HCT116 (cell line): ENCODE measurements at regions not wholly inside any gene's neighbourhood (a gene's known extent, or its start where the extent isn't known, plus 50 kb on each side); places are given as distances from the start of the nearest gene placed in this dataset.

ENCODE experiments used
- ATAC-seq: fragments of 200-7000 bp; cut with Tn5 transposase; 2 replicates; pipeline ENCODE4 v1.9.1; 2020; ENCODE audit warnings: mild to moderate bottlenecking, moderate library complexity
- BruUV-seq: library from RNA; stranded (reverse); fragments of 400-500 nt; replicated peaks from 2 replicates; lab custom pipeline; 2021; lab: Mats Ljungman, UMichigan
- CTCF ChIA-PET: fragments of 300-600 bp; sonication (Branson Sonifier 250); formaldehyde crosslinking; loops from one replicate; lab custom pipeline; 2021; ENCODE audit warnings: antibody characterized with exemption; lab: Charles Lee
- POLR2A ChIA-PET: fragments of 300-600, 350-600 bp; sonication (Branson Sonifier 250); formaldehyde crosslinking; loops from one replicate; lab custom pipeline; 2021; ENCODE audit warnings: antibody characterized with exemption; lab: Charles Lee
- RAD21 ChIA-PET, 2 experiments: fragments of 300-600 bp; sonication (Branson Sonifier 250); formaldehyde crosslinking; loops; one replicate each; lab custom pipeline; 2023; ENCODE audit warnings: low total read pairs in 2 of 2; ENCODE audit not compliant: uncharacterized antibody in 2 of 2, unreplicated experiment in 2 of 2, low non-redundant PET in 1 of 2; lab: Charles Lee
- DNase-seq: peaks from one replicate; pipeline ENCODE4 v3.0.0-alpha.2; 2010; ENCODE audit warnings: low read depth, low spot score
- H2AFZ ChIP-seq: fragments of 200-600 bp; shearing (Covaris generic), sonication (generic); 2 replicates; pipeline ENCODE4 v1.6.1; 2017; ENCODE audit warnings: low read depth, mixed run types, mixed read lengths, antibody characterized with exemption, low read length; ENCODE audit not compliant: poor library complexity, severe bottlenecking
- H3K27ac ChIP-seq: 2 replicates; pipeline ENCODE4 v1.5.1; 2012; ENCODE audit warnings: low read depth, low read length
- H3K27me3 ChIP-seq: fragments of 200-600 bp; sonication (generic); 2 replicates; pipeline ENCODE4 v1.6.1; 2016; ENCODE audit warnings: mixed run types, low read length, mixed read lengths; ENCODE audit not compliant: insufficient read depth
- H3K36me3 ChIP-seq, 2 experiments: fragments of 200-500 bp in 1 of 2; fragments of 200-600 bp in 1 of 2; sonication (Bioruptor generic) in 1 of 2; sonication (generic) in 1 of 2; 2 replicates each; pipeline versions ENCODE4 v1.5.1 to v1.6.1; 2014 to 2016; ENCODE audit warnings: low read length in 2 of 2, inconsistent platforms in 1 of 2, mixed read lengths in 1 of 2, mixed run types in 1 of 2; ENCODE audit not compliant: insufficient read depth in 2 of 2, control insufficient read depth in 1 of 2
- H3K4me1 ChIP-seq, 2 experiments: fragments of 200-600 bp in 1 of 2; sonication (generic) in 1 of 2; 2 replicates each; pipeline versions ENCODE4 v1.5.1 to v1.6.1; 2012 to 2017; ENCODE audit warnings: low read length in 2 of 2, inconsistent platforms in 1 of 2, mild to moderate bottlenecking in 1 of 2, mixed read lengths in 1 of 2, mixed run types in 1 of 2, moderate library complexity in 1 of 2; ENCODE audit not compliant: insufficient read depth in 2 of 2, control insufficient read depth in 1 of 2
- H3K4me2 ChIP-seq: fragments of 200-600 bp; sonication (generic); 2 replicates; pipeline ENCODE4 v1.6.1; 2017; ENCODE audit warnings: mixed run types, low read length, mixed read lengths
- H3K4me3 ChIP-seq, 2 experiments: fragments of 200-600 bp in 1 of 2; sonication (generic) in 1 of 2; replicated peaks in 1 of 2; 2 replicates each; pipeline ENCODE4 v1.5.1; 2011 to 2016; ENCODE audit warnings: low read length in 2 of 2, control low read depth in 1 of 2, low read depth in 1 of 2, mild to moderate bottlenecking in 1 of 2, mixed read lengths in 1 of 2, mixed run types in 1 of 2
- H3K79me2 ChIP-seq: fragments of 200-600 bp; sonication (generic); 2 replicates; pipeline ENCODE4 v1.6.1; 2017; ENCODE audit warnings: mild to moderate bottlenecking, mixed run types, low read length, moderate library complexity, mixed read lengths; ENCODE audit not compliant: insufficient read depth
- H3K9ac ChIP-seq: fragments of 200-600 bp; sonication (generic); 2 replicates; pipeline ENCODE4 v1.6.1; 2016; ENCODE audit warnings: low read length, mixed read lengths
- H3K9me2 ChIP-seq: fragments of 200-600 bp; sonication (generic), shearing (Covaris generic); 2 replicates; pipeline ENCODE4 v1.6.1; 2017; ENCODE audit warnings: mixed run types, mild to moderate bottlenecking, moderate library complexity; ENCODE audit not compliant: insufficient read depth
- H3K9me3 ChIP-seq, 2 experiments: fragments of 200-500 bp in 1 of 2; fragments of 200-600 bp in 1 of 2; sonication (Bioruptor generic) in 1 of 2; sonication (generic) in 1 of 2; 2 replicates each; pipeline ENCODE4 v1.6.1; 2014 to 2017; ENCODE audit warnings: low read length in 2 of 2, mixed read lengths in 2 of 2, inconsistent platforms in 1 of 2, low read depth in 1 of 2, mild to moderate bottlenecking in 1 of 2, mixed run types in 1 of 2, moderate library complexity in 1 of 2; ENCODE audit not compliant: control insufficient read depth in 1 of 2, insufficient read depth in 1 of 2
- H4K20me1 ChIP-seq: fragments of 200-600 bp; sonication (generic), shearing (Covaris generic); 2 replicates; pipeline ENCODE4 v1.6.1; 2017; ENCODE audit warnings: mixed run types, mild to moderate bottlenecking, moderate library complexity; ENCODE audit not compliant: insufficient read depth
- CBX3 ChIP-seq: IDR thresholded peaks from 2 replicates; pipeline ENCODE4 v1.6.1; 2012; ENCODE audit warnings: low read depth
- CEBPB ChIP-seq: IDR thresholded peaks from 2 replicates; pipeline ENCODE4 v1.6.1; 2012; ENCODE audit warnings: low read depth
- CTCF ChIP-seq, 3 experiments: fragments of 200-600 bp in 1 of 3; sonication (generic) in 1 of 3; IDR thresholded peaks in 2 of 3; conservative IDR thresholded peaks in 1 of 3; 2 replicates each; pipeline ENCODE4 v1.5.1; 2012 to 2017; ENCODE audit warnings: low read depth in 2 of 3, low read length in 2 of 3, antibody characterized with exemption in 1 of 3, borderline replicate concordance in 1 of 3, control low read depth in 1 of 3, mild to moderate bottlenecking in 1 of 3, mixed read lengths in 1 of 3, mixed run types in 1 of 3, moderate library complexity in 1 of 3; ENCODE audit not compliant: insufficient read depth in 1 of 3
- FOSL1 ChIP-seq: IDR thresholded peaks from 2 replicates; pipeline ENCODE4 v1.6.1; 2012; ENCODE audit warnings: low read depth
- MAX ChIP-seq: IDR thresholded peaks from 2 replicates; pipeline ENCODE4 v1.6.1; 2012
- POLR2A ChIP-seq: IDR thresholded peaks from 2 replicates; pipeline ENCODE4 v1.7.0; 2011; ENCODE audit warnings: borderline replicate concordance; ENCODE audit not compliant: insufficient read depth, insufficient read length; ENCODE audit errors: extremely low read depth
- POLR2AphosphoS5 ChIP-seq: IDR thresholded peaks from 2 replicates; pipeline ENCODE4 v1.6.1; 2011; ENCODE audit warnings: mild to moderate bottlenecking, low read depth, low read length, moderate library complexity
- REST ChIP-seq: IDR thresholded peaks from 2 replicates; pipeline ENCODE4 v1.6.1; 2012; ENCODE audit warnings: low read depth
- TCF7L2 ChIP-seq: IDR thresholded peaks from 2 replicates; pipeline ENCODE4 v1.7.0; 2011; ENCODE audit warnings: borderline replicate concordance, inconsistent platforms; ENCODE audit not compliant: insufficient read depth, insufficient read length; ENCODE audit errors: extremely low read depth
- ZNF274 ChIP-seq: fragments of 200-500 bp; sonication (Bioruptor generic); IDR thresholded peaks from 2 replicates; pipeline ENCODE4 v1.6.1; 2014; ENCODE audit warnings: mild to moderate bottlenecking, low read depth, low read length, inconsistent platforms
- intact Hi-C: fragments of 100-400 bp; cut with micrococcal nuclease; formaldehyde crosslinking; loops from 2 replicates; pipeline ENCODE4 v1.10.0; 2022

DNA sequence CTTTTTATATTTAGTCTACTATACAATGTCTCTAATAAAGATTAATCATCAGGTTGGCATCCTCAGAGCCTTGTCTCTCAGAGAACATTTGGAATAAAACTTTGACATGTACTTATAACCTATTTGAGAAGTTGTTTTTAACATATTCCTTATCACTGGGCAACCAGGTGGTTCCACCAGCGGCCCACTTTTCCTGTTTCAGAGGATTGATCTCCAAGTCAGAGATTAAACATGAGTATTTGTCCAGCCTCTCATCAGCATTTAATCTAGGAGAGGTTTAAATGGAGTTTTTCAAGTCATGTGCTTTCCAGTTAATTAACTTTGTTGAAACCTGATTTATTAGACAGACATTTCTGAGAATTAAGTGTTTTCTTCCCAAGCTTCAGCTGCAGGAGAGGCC is 345.5 kb downstream of the GRXCR1 start:
- H2AFZ ChIP-seq, result no peak overlapping the region
- CTCF ChIA-PET, result no interaction called here
- H3K9ac ChIP-seq, result no peak overlapping the region
- intact Hi-C loops, result no loop called here
- no peak overlapping the region for H3K27ac ChIP-seq
- H3K4me3 ChIP-seq, result no peak overlapping the region
- RAD21 ChIA-PET, result no interaction called here
- H3K9me2 ChIP-seq, result no peaks in the 10 kb centered on the region
- no peak for DNase-seq
- no TSS peak for BruUV-seq
- H3K27me3 ChIP-seq, result no peaks in the 10 kb centered on the region
- no peak overlapping the region for H3K4me2 ChIP-seq
- H3K36me3 ChIP-seq, result no peaks in the 10 kb centered on the region
- ATAC-seq, result no peak
- no peaks in the 10 kb centered on the region for H3K4me1 ChIP-seq
- TF ChIP-seq CBX3 (no peak), POLR2A (no peak), MAX (no peak), ZNF274 (no peak), FOSL1 (no peak), POLR2AphosphoS5 (no peak), REST (no peak), CEBPB (no peak), TCF7L2 (no peak), CTCF (IDR thresholded peaks at IDR 0.05 in 2 of 3, conservative IDR thresholded peaks at IDR 0.05 in 1 of 3; ENCODE audit: borderline replicate concordance in 1 of 3, insufficient read depth in 1 of 3, low read depth in 2 of 3, low read length in 2 of 3) (no peak)
- no peaks in the 10 kb centered on the region for H4K20me1 ChIP-seq
- POLR2A ChIA-PET, result no interaction called here
- H3K79me2 ChIP-seq, result no peaks in the 10 kb centered on the region
- peaks cover 13 to 21% of the 10 kb centered on the region in 2 experiments; a peak in 2 of 4 replicates for H3K9me3 ChIP-seq
